Left ventricle myocardium superior (tissue), 1 donor: ENCODE measurements at regions not wholly inside any gene's neighbourhood (a gene's known extent, or its start where the extent isn't known, plus 50 kb on each side); places are given as distances from the start of the nearest gene placed in this dataset.
"Not testable (repeated sequence)": the region's sequence is repeated elsewhere in the genome, so short reads cannot be mapped to it uniquely, and the experiment has no call there.

Experiments used
- ATAC-seq: fragments of 200-7000 bp; cut with Tn5 transposase; one replicate; pipeline ENCODE4 v1.9.1; 2020; ENCODE audit warnings: mild to moderate bottlenecking, moderate library complexity
- DNase-seq: peaks from one replicate; pipeline ENCODE4 v3.0.0-alpha.2; 2020
- intact Hi-C: fragments of 100-400 bp; cut with micrococcal nuclease; formaldehyde crosslinking; loops from one replicate; pipeline ENCODE4 v1.11.0; 2022
- donor health status: DM: no; HTN: yes; CAD: no; lungs with severe emphysema.

- ATAC-seq (no peak), DNase-seq (no peak)
- intact Hi-C loops: no loop called here
Measured at GRCh38 chr14:41302776-41303175, 303.9 kb upstream of the LRFN5 start.

DNA sequence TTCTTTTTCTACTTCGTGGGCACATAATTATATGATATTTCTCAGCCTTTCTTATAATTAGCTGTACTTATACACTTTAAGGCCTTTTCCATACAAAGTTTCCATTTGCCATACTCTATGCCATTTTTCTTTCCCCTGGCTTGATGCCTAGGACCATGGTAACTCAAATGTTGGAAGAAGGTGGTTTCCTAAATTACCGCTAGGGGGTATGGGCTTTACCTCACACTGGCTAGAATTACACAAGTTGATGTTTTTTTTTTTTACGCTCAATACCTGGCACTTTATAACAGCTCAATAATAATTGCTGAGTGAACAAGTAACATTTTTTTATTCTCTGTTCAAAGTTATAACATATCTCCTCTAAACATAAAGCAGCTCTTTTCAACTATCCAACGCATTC is 306.8 kb upstream of the LRFN5 start:
- ATAC-seq: no peak
- no peak for DNase-seq

GRCh38 chr14:41298328-41298690 is 308.4 kb upstream of the LRFN5 start:
- DNase-seq: no peak
- intact Hi-C loops: no loop called here
- no peak for ATAC-seq

More for the DNA sequence above, 306.8 kb upstream of the LRFN5 start:
- intact Hi-C loops: no loop called here

DNA sequence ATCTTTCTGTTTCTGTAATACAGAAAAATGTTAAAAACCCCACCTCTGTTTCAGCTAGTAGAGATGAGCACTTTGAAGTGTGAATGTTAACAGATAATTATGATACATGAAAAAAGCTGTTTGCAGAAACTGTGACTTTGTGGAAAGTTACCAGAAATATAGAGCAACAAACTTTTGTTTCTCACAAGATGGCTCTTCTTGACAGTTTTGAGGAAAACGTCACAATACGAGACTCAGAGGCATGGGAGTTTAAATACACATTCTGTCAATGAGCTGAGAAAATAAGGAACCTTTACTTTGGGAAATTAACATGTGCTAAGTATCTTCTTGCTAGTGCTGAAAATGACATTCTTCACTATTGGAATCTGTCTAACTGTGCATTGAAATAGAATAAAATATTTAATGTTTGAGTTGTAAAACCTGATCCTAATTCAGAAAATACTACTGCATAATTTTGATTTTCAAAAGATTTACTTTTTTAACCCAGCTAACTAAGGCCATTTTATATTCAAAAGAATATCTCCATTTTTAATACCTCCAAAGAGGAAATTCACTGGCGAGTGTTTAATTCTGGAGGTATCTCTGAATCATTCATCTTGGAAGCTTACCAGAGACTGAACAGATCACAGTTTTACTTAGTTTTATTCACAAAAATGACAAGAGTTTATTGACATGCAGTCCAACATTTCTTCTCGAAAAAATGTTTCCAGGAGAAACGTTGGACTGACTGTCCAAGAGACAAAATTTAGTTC is 308.9 kb upstream of the LRFN5 start:
- intact Hi-C loops: no loop called here
- ATAC-seq (no peak), DNase-seq (no peak)

GRCh38 chr14:41295734-41296133 is 310.9 kb upstream of the LRFN5 start:
- ATAC-seq (no peak), DNase-seq (no peak)
- intact Hi-C loops: no loop called here

GRCh38 chr14:41289025-41289424 is 317.7 kb upstream of the LRFN5 start:
- ATAC-seq: no peak
- DNase-seq: no peak
- intact Hi-C loops: no loop called here

DNA sequence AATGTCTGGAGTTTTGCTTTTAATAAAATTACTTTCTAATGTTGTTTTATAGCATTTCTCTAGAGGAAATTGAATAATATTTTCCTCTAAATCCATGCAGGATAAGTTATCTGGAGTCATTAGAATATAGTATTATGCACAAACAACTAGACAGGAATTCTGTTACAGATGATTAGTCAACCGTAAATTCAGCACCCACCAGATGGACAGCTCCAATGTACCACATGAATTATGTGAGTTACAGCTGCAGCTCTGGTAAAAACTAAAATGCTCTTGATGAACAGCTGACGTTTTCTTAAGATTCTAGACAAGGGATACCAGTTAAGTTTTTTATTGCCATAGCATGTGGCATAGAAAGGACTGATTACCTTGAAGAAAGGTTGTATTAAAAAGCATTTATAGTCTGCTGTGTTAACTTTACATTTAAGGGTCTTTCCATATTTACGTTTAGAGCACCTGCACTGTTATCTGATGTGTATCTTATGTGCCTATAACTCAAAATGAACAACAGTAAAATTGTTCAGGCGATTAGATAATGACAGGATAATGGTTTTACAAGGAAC is 321.4 kb upstream of the LRFN5 start:
- no peak for ATAC-seq
- intact Hi-C loops: no loop called here
- no peak for DNase-seq

DNA sequence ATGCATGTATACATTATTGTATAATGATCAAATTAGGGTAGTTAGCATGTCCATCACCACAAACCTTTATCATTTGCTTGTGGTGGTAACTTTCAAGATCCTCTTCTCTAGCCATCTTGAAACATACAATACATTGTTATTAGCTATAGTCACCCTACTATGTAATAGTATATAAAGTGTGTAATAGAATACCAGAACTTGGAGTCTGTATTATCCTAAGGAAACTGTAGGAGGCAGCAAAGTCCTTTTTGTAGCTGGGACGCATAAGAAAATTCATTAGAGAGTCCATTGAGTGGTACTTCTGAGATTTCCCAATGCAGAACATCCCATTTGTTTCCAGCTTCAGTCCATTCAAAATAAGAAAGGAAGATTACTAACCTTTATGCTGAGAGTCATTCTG is 325.9 kb upstream of the LRFN5 start:
- intact Hi-C loops: no loop called here
- DNase-seq (no peak), ATAC-seq (no peak)

- DNase-seq: no peak
- ATAC-seq: no peak
- intact Hi-C loops: no loop called here
Measured at GRCh38 chr14:41277450-41277849, 329.2 kb upstream of the LRFN5 start.

DNA sequence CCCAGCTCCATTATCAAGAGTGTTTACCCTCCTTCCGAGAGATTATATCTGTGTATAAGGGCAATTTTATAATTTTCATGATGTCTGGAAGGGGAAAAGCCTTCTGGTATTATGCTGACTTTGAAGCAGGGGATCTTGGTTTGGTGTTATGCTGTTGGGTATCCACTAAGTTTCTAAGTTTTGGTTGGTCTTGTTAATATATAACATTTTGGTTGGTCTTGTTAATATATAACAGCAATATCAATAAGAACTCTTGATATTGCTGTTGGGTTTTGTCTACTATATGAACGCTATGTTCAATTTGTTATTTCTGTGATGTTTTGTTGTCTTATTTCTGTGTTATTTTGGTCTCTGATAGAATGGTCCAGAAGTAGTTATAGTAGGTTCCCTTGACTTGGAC is 349.2 kb upstream of the LRFN5 start:
- no peak for DNase-seq
- ATAC-seq: no peak
- intact Hi-C loops: no loop called here

GRCh38 chr14:41235466-41235865 is 371.2 kb upstream of the LRFN5 start:
- ATAC-seq (no peak), DNase-seq (no peak)
- intact Hi-C loops: no loop called here

- DNase-seq: no peak
- ATAC-seq: no peak
- intact Hi-C loops: no loop called here
Measured at GRCh38 chr14:41230683-41231082, 376.0 kb upstream of the LRFN5 start.

GRCh38 chr14:41229824-41230223 is 376.9 kb upstream of the LRFN5 start:
- DNase-seq (no peak), ATAC-seq (no peak)
- intact Hi-C loops: no loop called here

DNA sequence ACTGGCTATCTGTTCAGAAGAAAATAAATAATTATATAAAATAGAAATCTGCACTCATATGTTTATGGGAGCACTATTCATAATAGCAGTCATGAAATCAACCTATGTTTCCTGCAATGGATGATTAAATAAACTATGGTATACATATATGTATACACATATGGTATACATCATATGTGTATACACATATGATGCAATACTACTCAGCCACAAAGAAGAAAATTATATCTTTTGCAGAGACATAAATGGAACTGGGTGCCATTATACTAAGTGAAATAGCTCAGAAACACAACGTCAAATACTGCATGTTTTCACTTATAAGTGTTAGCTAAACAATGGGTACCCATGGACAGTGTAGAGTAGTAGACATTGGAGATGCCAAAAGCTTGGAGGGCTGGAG is 381.2 kb upstream of the LRFN5 start:
- DNase-seq (no peak), ATAC-seq (no peak)
- intact Hi-C loops: no loop called here

GRCh38 chr14:41222581-41222980 is 384.1 kb upstream of the LRFN5 start:
- ATAC-seq: no peak
- DNase-seq: no peak
- intact Hi-C loops: no loop called here

DNA sequence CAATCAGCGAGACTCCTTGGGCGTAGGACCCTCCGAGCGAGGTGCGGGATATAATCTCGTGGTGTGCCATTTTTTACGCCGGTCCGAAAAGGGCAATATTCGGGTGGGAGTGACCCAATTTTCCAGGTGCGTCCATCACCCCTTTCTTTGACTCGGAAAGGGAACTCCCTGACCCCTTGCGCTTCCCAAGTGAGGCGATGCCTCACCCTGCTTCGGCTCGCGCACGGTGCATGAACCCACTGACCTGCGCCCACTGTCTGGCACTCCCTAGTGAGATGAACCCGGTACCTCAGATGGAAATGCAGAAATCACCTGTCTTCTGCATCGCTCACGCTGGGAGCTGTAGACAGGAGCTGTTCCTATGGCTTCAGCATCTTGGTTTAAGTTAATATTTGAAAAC is 391.7 kb upstream of the LRFN5 start:
- not testable (repeated sequence) for DNase-seq, ATAC-seq
- intact Hi-C loops: loop anchor here (10.0 kb wide), 1 partner anchor 1020 kb away; no protein-coding TSS in a partner anchor

DNA sequence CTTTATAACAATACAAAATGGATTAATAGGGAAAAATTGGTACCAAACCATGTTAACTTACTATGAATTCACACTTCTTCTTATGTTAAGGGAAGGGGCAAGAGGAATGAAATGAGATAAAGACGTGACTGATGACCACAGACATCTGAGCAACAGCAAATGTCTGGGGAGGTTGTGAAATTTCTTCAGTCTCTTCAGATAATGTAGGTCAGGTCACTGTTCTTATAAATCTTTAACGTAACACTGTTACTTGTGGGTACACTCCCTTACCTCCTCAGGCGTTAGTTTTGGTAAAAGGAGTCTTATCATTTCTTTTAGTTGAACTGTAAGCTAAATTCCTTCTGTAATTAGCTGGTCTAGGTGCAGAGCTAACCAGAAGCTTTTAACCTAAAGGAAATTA is 405.0 kb upstream of the LRFN5 start:
- no peak for DNase-seq
- intact Hi-C loops: no loop called here
- ATAC-seq: no peak

DNA sequence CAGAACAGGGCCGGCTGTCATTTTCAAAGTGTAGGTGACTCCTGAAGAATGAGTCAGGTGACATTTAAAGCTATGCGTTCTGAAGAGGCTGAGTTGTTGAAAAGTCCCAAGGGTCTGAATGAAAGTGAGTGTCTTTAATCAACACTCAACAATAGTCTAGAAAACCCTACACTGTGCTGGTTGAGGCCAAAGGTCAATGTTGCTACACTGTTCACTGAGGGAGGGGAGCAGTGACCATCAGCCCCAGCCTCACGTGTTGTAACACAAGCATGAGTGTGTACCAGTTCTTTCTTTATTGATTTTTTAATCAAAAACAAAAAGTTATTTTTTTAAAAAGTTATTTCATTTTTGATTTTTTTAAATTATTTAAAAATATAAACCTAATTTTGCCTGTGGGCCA is 418.8 kb upstream of the LRFN5 start:
- ATAC-seq (no peak), DNase-seq (no peak)
- intact Hi-C loops: no loop called here

DNA sequence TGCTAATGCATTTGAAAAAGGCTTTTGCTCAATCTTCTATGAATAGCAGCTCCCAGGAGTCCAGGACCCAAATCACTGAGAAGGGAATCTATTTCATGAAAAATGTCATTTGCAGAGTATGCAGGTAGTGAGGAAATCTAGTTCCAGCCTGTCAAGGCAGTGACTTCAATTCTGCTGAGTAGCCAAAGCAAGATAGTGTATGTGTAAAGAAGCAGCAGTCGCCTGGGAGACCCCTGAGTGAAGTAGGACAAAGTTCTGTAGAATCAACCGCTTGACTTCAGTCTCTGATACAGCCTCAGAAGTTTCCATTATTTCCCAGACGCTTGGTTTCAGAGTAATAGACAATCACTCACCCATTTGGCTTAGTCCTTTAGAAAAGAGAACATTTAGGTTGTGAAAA is 435.6 kb upstream of the LRFN5 start:
- intact Hi-C loops: no loop called here
- DNase-seq (no peak), ATAC-seq (no peak)

DNA sequence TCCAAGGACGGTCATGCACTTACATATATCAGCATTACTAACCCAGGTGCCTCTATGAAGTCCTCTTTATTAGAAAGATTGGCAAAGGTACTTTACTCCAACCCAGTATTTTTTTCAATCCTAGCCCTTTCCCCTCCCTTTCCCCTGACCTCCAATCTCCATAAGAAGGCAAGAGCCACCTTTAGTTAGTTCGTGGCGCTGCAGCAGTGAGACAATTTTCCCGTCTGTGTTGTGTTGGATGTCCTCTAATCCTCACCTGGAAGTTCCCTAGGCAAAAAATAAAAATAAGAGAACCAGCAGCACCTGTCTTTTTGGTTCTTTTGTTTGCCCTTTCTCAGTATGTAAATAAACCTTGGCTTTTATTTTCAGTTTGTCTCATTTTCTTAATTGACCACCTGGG is 439.6 kb upstream of the LRFN5 start:
- intact Hi-C loops: no loop called here
- no peak for ATAC-seq

DNA sequence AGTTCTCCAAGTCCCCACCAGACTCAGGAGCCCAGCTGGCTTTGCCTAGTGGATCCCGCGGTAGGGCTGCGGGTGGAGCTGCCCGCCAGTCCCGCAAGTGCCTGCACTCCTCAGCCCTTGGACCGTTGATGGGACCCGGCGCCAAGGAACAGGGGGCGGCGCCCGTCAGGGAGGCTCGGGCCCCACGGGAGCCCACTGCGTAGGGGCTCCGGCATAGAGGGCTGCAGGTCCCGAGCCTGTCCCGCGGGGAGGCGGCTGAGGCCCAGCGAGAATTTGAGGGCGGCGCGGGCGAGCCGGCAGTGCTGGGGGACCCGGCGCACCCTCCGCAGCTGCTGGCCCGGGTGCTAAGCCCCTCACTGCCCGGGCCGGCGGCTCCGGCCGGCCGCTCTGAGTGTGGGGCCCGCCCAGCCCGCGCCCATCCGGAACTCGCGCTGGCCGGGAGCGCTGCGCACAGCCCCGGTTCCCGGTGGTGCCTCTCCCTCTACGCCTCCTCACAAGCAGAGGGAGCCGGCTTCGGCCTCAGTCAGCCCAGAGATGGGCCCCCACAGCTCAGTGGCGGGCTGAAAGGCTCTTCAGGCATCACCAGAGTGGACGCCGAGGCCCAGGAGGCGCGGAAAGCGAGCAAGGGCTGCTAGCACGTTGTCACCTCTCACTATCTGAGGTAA is 452.4 kb upstream of the LRFN5 start:
- DNase-seq: no peak
- no peak for ATAC-seq
- intact Hi-C loops: no loop called here

More for the DNA sequence above, 439.6 kb upstream of the LRFN5 start:
- no peak for DNase-seq
